A673 (cell line): ENCODE measurements at regions not wholly inside any gene's neighbourhood (a gene's known extent, or its start where the extent isn't known, plus 50 kb on each side); places are given as distances from the start of the nearest gene placed in this dataset.

ENCODE experiments used
- BruUV-seq: library from RNA; stranded (reverse); fragments of 400-500 nt; replicated peaks from 2 replicates; lab custom pipeline; 2021; lab: Mats Ljungman, UMichigan
- CTCF ChIA-PET: fragments of 300-600 bp; sonication (Branson Sonifier 250); formaldehyde crosslinking; loops from one replicate; lab custom pipeline; 2022; ENCODE audit warnings: antibody characterized with exemption; lab: Charles Lee
- POLR2A ChIA-PET: fragments of 300-600 bp; sonication (Branson Sonifier 250); formaldehyde crosslinking; loops from one replicate; lab custom pipeline; 2022; ENCODE audit warnings: antibody characterized with exemption; ENCODE audit not compliant: low non-redundant PET; lab: Charles Lee
- DNase-seq: peaks from one replicate; pipeline ENCODE4 v3.0.0-alpha.2; 2015; ENCODE audit warnings: low spot score
- H3K27ac ChIP-seq: fragments of 200-600 bp; sonication (generic); 2 replicates; pipeline ENCODE4 v1.5.1; 2016; ENCODE audit warnings: mixed run types, low read depth, mild to moderate bottlenecking, mixed read lengths, antibody characterized with exemption, low read length; ENCODE audit not compliant: poor library complexity, severe bottlenecking
- H3K27me3 ChIP-seq: fragments of 200-600 bp; sonication (generic); replicated peaks from 2 replicates; pipeline ENCODE4 v1.6.1; 2017; ENCODE audit warnings: mixed run types, low read depth, mild to moderate bottlenecking, mixed read lengths, antibody characterized with exemption, low read length; ENCODE audit not compliant: insufficient read depth, poor library complexity
- H3K36me3 ChIP-seq: fragments of 200-600 bp; sonication (generic); 2 replicates; pipeline ENCODE4 v1.6.1; 2016; ENCODE audit warnings: mixed run types, mild to moderate bottlenecking, mixed read lengths, antibody characterized with exemption, low read length; ENCODE audit not compliant: insufficient read depth, poor library complexity, severe bottlenecking
- H3K4me1 ChIP-seq: fragments of 200-600 bp; sonication (generic); 2 replicates; pipeline ENCODE4 v1.6.1; 2017; ENCODE audit warnings: mixed run types, mild to moderate bottlenecking, mixed read lengths, antibody characterized with exemption, low read length; ENCODE audit not compliant: insufficient read depth, poor library complexity, severe bottlenecking
- H3K4me3 ChIP-seq: fragments of 200-600 bp; sonication (generic); 2 replicates; pipeline ENCODE4 v1.5.1; 2016; ENCODE audit warnings: low read depth, mixed run types, mild to moderate bottlenecking, mixed read lengths, low read length; ENCODE audit not compliant: poor library complexity, severe bottlenecking
- H3K9me3 ChIP-seq: fragments of 200-600 bp; sonication (generic); 2 replicates; pipeline ENCODE4 v1.6.1; 2016; ENCODE audit warnings: mixed run types, low read depth, mild to moderate bottlenecking, mixed read lengths, antibody characterized with exemption, low read length; ENCODE audit not compliant: poor library complexity, severe bottlenecking
- CTCF ChIP-seq: fragments of 300-800, 200-600 bp; sonication (generic); conservative IDR thresholded peaks from 2 replicates; pipeline ENCODE4 v1.5.1; 2017; ENCODE audit warnings: low read depth, mild to moderate bottlenecking, antibody characterized with exemption, low read length, moderate library complexity, mixed read lengths
- EZH2 ChIP-seq: fragments of 200-600 bp; sonication (generic); IDR thresholded peaks from 2 replicates; pipeline ENCODE4 v1.6.1; 2017; ENCODE audit warnings: borderline replicate concordance, low read depth, mild to moderate bottlenecking, mixed read lengths, antibody characterized with exemption, low read length; ENCODE audit not compliant: poor library complexity, severe bottlenecking
- intact Hi-C: fragments of 100-400 bp; cut with micrococcal nuclease; formaldehyde crosslinking; loops from one replicate; pipeline ENCODE4 v1.10.0; 2022; ENCODE audit not compliant: unreplicated experiment

DNA sequence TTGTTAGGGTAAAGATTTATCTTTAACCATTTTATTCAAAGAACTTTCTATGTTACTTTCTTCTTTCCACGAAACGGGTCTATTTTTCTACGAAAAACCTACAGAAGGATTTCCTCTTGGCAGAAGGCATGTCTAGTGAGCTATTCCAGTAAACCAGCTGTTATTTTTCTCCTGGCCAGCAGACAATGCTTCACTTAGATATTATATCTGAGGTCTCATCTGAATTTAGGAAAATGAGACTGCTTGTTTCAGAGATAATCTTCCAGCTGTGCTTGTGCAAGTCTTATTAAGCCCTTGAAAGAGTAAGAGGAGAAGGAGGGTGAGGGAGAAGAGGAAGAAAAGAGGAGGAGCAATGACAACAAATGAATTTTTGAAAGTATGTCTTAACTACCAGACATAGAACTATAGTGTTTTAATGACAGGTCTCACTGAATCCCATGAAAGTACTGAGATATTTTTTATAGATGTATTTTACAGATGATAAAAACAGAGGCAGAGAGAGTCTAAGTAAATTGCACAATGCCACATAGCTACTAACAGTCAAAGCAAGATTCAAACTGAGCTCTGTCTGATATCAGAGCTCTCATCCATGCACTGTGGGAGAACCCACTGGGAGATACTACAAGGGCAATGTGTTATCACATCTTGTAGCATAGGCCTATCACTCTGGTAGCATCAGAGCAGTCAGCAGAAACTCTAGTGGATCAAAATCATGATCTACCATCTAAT lies 54.6 kb upstream of the SAMSN1 start:
- H3K36me3 ChIP-seq = no peaks in the 10 kb centered on the region
- no peak overlapping the region for H3K4me3 ChIP-seq
- H3K9me3 ChIP-seq = no peaks in the 10 kb centered on the region
- no TSS peak for BruUV-seq
- no peaks in the 10 kb centered on the region for H3K27me3 ChIP-seq
- CTCF ChIA-PET = no interaction called here
- TF ChIP-seq EZH2 (no peak), CTCF (no peak)
- H3K27ac ChIP-seq = no peak overlapping the region
- intact Hi-C loops = no loop called here
- POLR2A ChIA-PET = no interaction called here
- DNase-seq = no peak
- H3K4me1 ChIP-seq = peaks cover 4% of the 10 kb centered on the region

DNA sequence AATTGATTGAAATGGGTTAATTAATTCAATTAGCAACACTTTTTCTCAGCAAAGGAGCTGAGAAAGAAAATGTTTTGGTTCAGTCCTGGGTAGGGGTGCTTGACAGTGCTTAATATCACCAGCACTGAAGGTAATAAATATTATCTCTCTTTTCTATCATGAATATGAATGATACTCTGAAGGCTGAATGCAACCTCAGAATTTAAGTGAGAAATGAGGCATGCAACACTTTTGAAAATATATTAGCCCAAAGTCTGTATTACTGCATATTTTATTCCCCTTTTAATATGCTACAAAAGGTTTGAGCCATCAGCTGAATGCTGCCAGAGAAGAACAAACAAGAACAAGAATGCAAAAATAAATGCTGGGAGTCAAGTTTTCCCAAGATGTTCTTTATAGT lies 52.0 kb upstream of the SAMSN1 start:
- H3K4me3 ChIP-seq = no peak overlapping the region
- H3K9me3 ChIP-seq = no peaks in the 10 kb centered on the region
- CTCF ChIA-PET = no interaction called here
- no peaks in the 10 kb centered on the region for H3K27me3 ChIP-seq
- no peak for DNase-seq
- no TSS peak for BruUV-seq
- intact Hi-C loops = no loop called here
- POLR2A ChIA-PET = no interaction called here
- no peak for TF ChIP-seq EZH2
- no peak for TF ChIP-seq CTCF
- H3K36me3 ChIP-seq = no peaks in the 10 kb centered on the region
- H3K27ac ChIP-seq = no peak overlapping the region
- H3K4me1 ChIP-seq = peaks cover 12% of the 10 kb centered on the region
